SIG-M5 treated with dmso at 0.1 percent for 504 hours (cell line): ENCODE measurements at regions not wholly inside any gene's neighbourhood (a gene's known extent, or its start where the extent isn't known, plus 50 kb on each side); places are given as distances from the start of the nearest gene placed in this dataset.

Source experiments
- DNase-seq: peaks from one replicate; lab custom pipeline; 2025; ENCODE audit not compliant: unreplicated experiment; lab: John Stamatoyannopoulos, UW

DNA sequence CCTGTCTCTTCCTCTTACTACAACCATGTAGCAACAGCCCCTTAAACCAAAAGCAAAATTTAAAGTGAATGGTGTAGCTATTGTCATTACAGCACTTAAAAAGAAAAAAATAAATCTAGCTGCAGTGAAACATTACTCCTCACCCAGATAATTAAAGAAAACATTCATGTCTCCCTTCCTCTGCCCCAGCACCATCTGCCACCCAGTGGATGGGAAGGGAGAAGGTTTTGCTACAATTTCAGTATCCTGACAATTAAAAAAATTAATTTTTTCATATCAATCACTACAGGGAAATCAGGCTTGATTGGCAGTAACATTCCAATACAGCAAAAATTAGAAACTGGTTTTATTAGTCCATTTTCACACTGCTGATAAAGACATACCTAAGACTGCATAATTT is 147.4 kb upstream of the PUM3 start:
- no peak for DNase-seq

DNA sequence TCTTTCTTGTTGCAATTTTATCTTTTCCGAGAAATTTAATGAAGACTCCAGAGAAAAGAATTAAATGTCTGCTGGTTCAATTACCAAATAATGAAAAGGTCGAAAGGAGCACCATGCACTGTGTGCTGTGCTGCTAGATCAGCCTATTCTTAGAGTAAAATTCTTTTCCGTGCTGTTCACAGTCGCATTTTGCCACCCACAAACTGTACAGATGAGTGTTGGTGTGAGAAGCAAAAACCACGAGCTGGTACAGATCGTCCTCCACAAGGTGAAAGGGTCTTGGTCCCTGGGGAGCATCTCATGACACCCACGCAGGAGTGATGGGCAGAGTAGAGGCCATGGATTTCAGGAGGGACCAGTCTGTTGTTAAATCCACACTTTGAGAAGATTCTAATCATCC is 143.8 kb upstream of the PUM3 start:
- DNase-seq = no peak

DNA sequence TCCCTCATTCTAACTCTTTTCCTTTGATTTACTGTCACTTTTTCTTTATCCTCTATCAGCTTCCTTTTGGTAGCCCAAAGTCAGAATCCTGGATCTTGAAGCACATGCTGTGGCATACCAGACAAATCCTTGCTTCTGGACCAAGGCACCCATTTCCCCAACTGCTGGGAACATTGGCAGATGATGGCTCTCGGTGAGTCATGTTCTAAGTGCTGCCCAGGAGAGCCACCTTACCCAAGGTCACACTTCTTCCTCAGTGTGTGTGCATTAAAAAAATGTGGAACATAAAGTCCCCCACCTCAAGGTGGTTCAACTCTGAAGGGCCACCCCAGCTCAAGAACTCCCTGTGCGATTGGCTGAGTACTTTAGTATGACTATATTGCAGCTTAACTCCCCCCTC is 141.4 kb upstream of the PUM3 start:
- DNase-seq = no peak

DNA sequence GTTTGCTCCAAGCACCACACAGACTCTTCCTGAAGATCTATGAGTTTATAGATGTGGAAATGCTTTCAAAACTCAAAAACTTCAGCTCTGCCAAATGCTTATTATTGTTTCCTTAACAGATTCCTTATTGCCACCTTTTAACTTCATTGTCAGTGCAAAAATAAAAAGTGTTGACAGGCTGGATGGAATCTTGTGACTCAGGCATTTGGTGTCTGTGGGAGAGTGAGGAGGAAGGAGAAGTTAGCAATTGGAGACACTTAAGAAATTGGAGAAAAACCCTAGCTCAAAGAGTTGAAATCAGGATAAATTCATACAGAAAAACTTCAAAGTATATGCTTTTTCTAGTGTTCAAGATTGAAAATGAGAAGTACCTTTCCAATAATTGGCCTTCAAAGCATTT is 140.6 kb upstream of the PUM3 start:
- DNase-seq = no peak

DNA sequence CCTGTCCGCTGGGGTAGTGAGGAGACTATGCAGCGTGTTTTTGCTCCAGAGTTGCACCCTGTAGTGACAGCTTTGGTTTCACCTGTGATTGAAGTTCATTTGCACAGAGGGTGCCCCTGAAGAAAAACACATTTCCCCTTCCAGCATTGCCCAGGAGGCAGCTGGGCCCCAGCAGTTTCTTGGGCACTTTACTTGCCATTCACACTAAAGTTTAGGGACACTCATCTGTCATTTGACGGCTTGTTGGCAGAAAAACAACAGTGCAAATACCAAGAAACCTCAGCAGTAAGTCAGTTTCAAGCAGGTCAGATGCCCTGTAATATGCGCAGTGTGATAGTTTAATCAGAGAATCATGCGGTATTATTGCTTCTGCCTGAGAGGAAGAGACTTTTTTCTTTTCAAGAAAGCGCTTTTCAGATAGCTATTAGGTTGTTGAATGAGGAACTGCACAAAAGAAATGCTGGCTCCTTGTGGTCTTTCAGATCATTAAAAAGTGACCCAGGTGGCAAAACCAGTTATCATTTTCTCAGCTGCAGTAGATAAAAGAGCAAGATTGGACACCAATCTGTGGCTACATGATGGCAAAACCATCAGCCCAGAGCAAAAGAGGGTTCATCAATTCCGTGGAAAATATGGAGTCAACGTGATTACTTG is 136.2 kb upstream of the PUM3 start:
- no peak for DNase-seq

DNA sequence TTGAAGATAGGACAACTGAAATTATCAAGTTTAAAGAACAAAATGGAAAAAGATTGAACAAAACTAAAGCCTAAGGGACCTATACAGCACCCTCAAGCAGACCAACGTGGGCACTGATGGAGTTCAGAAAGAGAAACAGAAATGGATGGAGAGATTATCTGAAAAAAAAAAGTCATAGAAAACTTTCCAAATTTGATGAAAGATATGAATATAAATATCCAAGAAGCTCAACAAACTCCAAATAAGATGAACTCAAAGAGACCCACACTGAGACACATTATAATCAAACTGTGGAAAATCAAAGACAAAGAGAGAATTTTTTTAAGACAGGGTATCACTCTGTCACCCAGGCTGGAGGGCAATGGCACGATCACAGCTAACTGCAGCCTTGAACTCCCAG is 128.6 kb upstream of the PUM3 start:
- DNase-seq = no peak

DNA sequence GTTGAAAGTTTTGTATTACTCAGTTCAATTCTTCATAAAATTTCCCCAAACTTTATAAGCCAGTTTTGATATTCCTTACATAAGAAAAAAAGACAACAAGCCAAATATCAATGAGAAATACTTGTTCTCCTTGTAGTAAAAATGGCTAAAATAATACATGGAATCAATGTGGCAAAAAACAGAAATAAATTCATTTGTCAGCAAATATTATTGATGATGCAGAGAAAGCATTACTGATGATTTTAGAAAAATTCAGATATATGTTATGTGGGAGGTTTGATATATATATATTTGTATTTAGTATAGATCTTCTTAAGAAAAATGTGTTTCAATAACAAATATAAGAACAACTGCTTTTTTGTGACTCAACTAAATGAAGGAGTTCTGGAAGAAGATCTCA is 127.0 kb upstream of the PUM3 start:
- no peak for DNase-seq

DNA sequence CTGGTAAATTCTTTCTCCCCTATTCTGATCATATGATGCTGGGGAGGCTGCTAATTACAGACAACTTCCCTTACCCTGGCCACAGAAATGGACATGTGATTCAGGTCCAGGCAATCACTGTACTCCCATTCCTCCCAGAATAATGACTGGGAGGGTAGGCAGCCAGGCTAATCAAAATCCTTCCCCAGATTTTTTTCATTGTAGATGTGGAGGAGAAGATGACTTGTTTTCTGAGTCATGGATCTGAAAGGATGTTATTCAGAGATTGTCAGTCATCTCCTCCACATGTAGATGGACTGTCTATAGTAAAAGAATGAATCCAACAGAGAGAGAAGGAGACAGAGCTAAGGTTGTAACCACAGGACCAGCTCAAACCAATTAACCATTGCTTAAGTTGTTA is 123.9 kb upstream of the PUM3 start:
- DNase-seq = no peak

DNA sequence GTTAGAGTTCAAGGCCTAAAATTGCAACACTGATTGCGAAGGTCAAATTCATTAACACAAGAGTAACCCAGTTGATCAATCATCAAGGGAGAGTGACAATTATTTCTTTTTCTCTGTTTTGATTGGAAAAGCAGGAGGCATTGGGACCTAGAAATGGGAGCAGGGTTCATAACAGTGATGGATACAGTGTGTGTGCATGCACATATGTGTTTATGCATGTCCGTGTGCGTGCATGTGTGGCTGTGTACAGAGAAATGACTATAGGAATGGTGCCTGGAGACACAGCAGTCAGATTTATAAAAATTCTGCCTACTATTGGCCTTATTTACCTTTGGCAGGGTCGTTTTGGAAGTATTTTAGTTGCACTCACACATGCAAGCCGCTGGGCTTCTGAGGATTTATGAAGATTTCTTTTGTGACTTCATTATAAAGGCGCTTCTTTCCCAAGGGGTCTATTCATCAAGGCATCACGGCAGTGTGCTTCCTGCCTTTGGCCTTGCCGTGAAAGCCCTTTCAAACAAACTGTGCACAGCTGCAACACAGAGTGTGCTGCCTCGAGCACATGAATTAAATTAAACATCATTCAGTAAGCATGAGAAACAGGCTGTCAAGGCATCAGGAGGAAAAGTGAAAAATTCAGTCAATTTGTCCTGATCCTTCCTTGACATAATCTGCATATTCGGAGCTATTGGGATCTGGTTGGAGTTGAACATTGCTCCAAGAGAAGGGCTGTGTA is 122.8 kb upstream of the PUM3 start:
- no peak for DNase-seq

DNA sequence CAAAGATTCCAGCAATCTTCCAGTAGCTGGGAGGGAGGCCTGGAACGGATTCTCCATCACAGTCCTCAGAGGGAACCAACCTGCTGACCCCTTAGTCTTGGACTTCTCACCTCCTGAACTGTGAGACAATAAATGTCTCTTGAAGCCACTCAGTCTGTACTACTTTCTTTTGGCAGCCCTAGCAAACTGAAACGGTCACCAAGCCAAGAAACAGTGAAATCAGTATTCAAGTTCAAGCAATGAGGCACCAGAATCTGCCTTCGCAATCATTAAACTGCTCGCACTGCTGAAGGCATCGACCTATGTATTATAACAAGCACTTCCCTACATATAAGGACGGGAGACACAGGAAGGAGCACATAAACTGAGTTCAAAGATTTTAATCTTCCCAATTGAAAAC is 120.6 kb upstream of the PUM3 start:
- DNase-seq = no peak

DNA sequence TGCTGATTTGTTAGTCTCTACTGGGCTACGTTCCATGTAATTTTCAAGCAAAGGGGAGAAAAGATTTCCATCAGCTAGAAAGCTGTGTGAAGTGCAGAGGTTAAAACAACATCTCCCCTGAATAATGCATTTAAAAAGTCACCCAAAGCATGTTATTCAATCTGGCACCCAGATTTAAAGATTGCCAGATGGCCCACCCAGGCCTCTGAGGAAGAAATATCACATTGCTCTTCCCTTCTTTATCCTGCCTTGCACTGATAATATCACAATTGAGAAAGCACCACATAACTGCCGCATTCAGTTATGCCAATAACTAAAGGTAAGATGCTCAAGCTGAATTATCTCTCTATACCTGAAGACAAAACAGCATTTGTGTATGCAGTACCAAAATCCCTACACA is 119.4 kb upstream of the PUM3 start:
- DNase-seq = no peak

DNA sequence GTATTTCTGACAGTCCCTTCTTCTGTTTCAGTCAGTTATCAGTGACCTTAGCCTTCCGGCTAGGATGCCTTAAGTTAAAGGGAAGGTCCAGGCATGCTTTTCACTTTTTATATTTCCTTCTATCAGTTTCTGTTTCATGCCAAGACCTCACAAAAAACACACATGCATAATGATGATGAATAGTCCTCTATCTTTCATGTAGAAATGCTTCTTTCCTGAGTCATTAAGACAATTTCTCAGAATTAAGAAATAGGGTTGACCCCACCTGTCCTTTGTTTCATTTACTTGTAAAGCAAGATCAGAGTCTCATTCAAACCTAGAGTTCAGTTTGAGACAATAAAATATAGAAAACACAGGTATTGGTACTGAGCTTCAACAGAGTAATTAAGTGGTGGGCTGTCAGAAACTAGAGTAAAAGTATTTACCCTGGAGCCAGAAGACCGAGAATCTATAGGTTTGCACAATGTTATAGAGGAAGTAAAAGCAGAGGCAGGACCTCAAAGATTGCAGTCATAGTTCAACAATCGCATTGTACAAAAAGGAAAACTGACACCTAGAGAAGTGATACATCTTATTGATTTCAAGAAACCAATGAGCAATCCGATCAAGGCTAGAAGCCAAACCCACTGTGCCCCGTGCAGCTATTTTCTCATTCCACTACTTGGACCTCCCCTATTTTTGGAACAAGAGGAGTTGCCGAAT is 118.7 kb upstream of the PUM3 start:
- DNase-seq = peak; percentile 24

DNA sequence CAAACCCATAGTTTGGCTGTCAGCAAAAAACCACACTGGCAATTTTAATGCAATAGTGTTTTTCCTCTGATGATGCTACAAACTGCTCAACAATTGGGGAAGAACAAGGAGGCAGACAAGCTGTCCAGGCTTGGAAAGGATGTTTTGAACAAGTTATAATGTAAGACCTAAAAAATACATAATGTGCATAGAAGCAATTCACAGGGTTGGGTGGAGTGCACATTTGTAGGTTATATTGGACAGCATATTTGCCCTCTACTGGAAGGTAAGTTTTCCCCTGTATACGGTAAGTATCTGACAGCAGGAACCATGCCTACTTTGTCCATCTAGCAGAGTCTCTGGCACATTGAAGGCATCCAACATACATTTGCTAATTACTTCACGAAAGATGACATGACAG is 114.3 kb upstream of the PUM3 start:
- DNase-seq = no peak

DNA sequence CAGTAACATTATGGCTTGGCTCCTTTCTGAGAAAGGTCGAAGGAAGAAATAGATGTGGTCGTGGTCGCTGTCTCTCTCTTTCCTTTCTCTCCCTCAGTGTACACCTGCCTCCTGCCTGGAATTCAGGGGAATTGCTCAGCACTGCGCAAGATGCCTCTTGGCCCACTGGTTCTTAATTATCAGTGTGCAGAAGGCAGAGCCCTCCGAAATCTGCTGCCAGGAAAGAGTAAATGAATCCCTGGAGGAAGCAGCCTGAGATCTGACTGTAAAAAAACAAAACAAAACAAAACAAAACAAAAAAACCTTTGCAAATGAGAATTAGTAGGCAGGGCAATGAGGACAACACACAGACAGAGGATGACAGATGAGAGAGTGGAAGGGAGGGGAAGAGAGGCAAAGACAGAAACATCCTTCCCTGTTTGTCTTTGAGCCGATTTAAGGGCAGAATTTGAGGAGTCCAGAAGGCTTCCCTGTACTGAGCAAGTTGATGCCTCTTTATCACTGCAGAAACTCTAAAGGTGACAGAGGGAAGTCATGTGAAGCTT is 113.8 kb upstream of the PUM3 start:
- no peak for DNase-seq

DNA sequence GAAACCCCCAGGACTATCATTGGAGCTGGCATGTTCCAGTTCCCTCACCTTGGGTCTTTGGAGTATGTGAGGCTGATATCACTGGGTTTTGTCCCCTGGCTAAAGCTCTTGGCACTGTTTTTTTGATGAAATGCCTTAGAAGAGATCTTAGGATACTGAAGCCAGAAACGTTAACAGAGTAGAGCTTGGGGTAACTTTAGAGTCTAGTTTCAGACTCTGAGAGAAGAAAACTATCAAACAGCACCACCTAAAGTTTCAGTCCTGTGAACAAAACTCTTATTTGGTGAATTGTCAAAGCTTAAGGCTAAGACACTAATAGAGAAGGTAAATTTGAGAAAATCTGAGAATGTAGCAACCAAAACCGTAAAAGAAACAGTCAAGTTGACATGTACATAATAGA is 111.7 kb upstream of the PUM3 start:
- no peak for DNase-seq

DNA sequence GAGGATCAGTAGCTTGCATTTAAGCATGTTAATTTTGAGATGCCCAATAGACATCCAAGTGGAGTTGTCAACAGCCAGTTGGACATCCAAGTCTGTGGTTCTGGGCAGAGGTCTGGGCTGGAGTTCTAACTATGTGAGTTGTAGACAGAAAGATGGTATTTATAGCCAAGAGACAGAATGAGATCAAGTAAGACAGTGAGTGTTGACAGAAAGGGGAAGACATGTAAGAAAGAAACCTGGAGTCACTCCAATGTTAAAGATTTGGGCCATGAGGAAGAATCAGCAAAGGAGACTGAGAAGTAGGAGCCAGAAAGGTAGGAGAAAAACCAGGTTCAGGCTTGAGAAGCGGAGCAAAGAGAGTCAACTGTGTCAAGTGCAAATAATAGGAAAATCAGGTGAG is 95.5 kb upstream of the PUM3 start:
- no peak for DNase-seq

DNA sequence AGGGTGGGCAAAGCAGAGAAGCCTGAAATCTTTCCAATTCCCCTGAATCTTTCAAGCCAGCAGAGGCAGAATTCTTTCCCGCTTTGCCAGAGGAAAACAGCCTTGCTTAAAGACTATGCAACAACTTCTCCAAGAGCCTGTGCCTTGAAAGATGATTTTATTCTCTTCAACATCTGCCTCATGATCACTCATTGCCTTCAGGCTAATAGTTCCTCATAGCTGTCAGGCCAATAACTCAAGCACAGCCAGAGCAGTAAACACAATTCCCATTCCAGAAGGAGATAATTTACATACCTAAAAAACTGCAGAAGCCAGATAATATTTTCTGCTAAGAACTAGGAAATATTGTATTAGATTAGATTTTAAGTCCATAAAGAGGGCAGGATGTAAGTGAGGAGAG is 92.3 kb upstream of the PUM3 start:
- DNase-seq = no peak

DNA sequence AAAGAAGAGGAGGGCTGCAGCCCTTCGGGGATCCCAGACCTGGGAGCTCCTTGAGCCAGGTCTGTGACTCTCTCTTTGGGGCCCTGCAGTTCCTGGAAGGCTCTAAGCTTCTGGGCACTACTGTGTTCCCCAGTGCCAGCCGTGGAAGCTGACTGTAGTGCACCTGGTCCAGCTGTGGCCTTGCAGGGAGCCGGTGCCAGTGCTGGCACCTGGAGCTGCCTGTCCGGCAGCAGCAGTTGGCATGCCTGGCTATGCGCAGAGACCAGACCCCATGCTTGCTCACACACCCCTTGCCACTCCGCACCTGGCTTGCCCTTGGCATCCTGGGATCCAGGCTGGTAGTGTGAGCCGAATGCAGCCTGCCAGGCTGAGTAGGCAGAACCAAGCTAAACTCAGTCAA is 91.0 kb upstream of the PUM3 start:
- DNase-seq = no peak

DNA sequence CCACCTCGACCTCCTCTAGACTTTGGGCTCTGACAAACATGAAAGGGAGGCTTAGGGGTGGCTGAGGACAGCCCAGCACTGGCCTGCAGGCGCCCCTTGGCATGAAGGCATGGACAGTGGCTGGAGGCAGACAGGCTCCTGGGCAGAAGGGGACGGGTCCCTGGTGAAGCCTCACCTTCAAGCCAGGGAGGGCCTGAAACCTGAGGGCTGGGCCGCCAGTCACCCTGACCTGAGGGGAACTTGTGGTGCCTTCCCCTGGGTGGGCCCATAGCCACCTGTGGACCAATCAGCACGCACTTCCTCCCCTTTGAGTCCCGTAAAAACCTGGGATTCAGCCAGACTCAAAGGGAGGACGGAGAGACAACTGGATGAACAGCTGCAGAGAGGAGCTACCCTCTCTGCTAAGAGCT is 90.4 kb upstream of the PUM3 start:
- no peak for DNase-seq

DNA sequence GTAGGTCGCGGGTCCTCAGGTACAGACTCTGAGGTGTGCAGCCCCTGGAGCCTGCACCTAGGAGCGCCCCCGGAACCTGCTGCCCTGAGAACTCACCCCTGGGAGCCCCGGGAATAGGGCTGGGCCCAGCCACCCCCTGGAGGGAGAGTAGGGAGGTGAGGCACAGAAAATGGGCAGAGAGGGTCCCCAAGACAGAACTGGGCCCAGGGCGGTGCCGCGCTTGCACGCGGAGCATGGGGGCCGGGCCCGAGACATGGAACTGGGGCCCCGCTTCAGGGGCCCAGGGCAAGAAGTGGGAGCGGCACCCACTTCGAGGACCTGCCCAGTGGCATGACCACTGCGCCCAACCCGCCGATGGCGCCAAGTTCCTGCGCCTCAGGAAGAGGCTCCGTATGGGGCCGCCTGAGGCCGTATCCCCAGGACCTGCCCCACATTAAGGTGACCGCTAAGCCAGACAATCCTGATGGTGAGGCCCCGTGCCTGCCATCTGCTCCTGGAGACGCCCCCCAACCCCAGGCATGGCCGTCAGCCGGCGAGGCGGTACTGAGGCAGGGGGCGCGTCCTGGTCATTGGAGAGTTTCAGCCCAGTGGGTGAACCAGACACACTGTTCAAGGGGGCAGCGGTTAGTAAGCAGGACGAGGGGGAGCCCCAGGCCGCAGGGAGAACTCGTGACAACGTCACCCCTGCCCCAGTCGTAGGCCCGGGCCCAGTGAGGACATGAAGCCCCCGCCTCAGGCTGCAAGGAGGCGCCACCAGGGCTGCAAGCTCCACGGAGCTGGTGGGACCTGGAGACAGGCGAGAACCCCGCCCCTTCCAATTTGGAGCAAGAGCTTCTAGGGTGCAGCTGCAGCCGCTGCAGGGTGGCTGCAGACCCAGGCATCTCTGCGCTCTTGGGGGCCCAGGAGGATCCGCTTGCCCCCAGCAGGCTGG is 89.5 kb upstream of the PUM3 start:
- DNase-seq = no peak

DNA sequence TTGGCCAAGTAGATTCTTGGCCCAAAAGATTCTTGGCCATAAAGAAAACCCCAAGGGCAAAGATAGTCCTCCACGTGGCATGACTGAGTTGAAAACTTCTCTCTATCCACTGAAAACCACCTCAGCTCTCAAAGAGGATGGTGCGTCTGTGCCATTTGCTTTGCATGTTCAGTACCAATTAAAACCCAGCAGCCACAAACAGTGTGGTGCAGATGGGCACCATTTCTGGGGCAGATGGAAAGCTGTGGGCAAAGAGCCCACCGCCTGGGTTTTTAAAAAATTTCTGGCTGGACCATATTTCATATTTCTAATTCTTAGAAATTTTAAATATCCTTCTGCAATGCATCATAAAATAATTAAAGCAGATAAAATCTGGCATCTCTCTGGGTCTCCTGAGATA is 84.5 kb upstream of the PUM3 start:
- no peak for DNase-seq
